ENCODE measurements at regions not wholly inside any gene's neighbourhood (a gene's known extent, or its start where the extent isn't known, plus 50 kb on each side); places are given as distances from the start of the nearest gene placed in this dataset.

GRCh38 chr13:27358420-27358819 is 66.0 kb upstream of the GTF3A start:
- H2AFZ ChIP-seq (ENCODE audit: low read depth, low read length) = no peak overlapping the region
- TF ChIP-seq EZH2 (IDR thresholded peaks at IDR 0.05; ENCODE audit: borderline replicate concordance, low read depth, low read length, severe bottlenecking) = no peak
- no peak for TF ChIP-seq CTCF (IDR thresholded peaks at IDR 0.05; ENCODE audit: borderline replicate concordance, extremely low read depth, low read length, poor library complexity, severe bottlenecking)
- H3K9ac ChIP-seq (ENCODE audit: low read depth, low read length) = no peak overlapping the region
- no peak overlapping the region for H3K4me3 ChIP-seq (ENCODE audit: low read depth in 1 of 2, low read length in 2 of 2)
- no peak for ATAC-seq (ENCODE audit: insufficient read depth, low read depth)
- no peak overlapping the region for H3K4me2 ChIP-seq (ENCODE audit: insufficient read depth, low read length)
- H4K20me1 ChIP-seq (ENCODE audit: insufficient read depth, low read length) = no peaks in the 10 kb centered on the region
- DNase-seq = no peak
- no peaks in the 10 kb centered on the region for H3K9me3 ChIP-seq (ENCODE audit: insufficient read depth, low read length, severe bottlenecking)
- H3K27ac ChIP-seq (ENCODE audit: low read length) = no peak overlapping the region
- H3K79me2 ChIP-seq (ENCODE audit: insufficient read depth, low read length) = no peaks in the 10 kb centered on the region
- no peaks in the 10 kb centered on the region for H3K36me3 ChIP-seq (ENCODE audit: insufficient read depth, low read length)
- peaks cover 8% of the 10 kb centered on the region for H3K4me1 ChIP-seq (ENCODE audit: insufficient read depth, low read length)
- H3K27me3 ChIP-seq (ENCODE audit: insufficient read depth, low read length, poor library complexity) = peaks cover 6% of the 10 kb centered on the region

- Histone ChIP-seq H3K9me3 (ENCODE audit: insufficient read depth, low read length, severe bottlenecking) (no peaks in the 10 kb centered on the region), H3K9ac (ENCODE audit: low read depth, low read length) (no peak overlapping the region), H3K27me3 (ENCODE audit: insufficient read depth, low read length, poor library complexity) (peaks cover 6% of the 10 kb centered on the region), H2AFZ (ENCODE audit: low read depth, low read length) (no peak overlapping the region), H3K79me2 (ENCODE audit: insufficient read depth, low read length) (no peaks in the 10 kb centered on the region), H3K36me3 (ENCODE audit: insufficient read depth, low read length) (no peaks in the 10 kb centered on the region), H3K4me3 (ENCODE audit: low read depth in 1 of 2, low read length in 2 of 2) (no peak overlapping the region), H3K27ac (ENCODE audit: low read length) (no peak overlapping the region), H3K4me2 (ENCODE audit: insufficient read depth, low read length) (no peak overlapping the region), H3K4me1 (ENCODE audit: insufficient read depth, low read length) (peaks cover 8% of the 10 kb centered on the region), H4K20me1 (ENCODE audit: insufficient read depth, low read length) (no peaks in the 10 kb centered on the region)
- DNase-seq = peak; percentile 61
- peak; percentile 72 for ATAC-seq (ENCODE audit: insufficient read depth, low read depth)
- TF ChIP-seq CTCF (IDR thresholded peaks at IDR 0.05; ENCODE audit: borderline replicate concordance, extremely low read depth, low read length, poor library complexity, severe bottlenecking) (peak; percentile 85), EZH2 (IDR thresholded peaks at IDR 0.05; ENCODE audit: borderline replicate concordance, low read depth, low read length, severe bottlenecking) (no peak)
Measured at GRCh38 chr13:27359199-27359821, 65.1 kb upstream of the GTF3A start.

GRCh38 chr13:27360562-27360961 is 63.9 kb upstream of the GTF3A start:
- no peak overlapping the region for H3K27ac ChIP-seq (ENCODE audit: low read length)

More at GRCh38 chr13:27360562-27360961, 63.9 kb upstream of the GTF3A start:
- Histone ChIP-seq H3K27me3 (ENCODE audit: insufficient read depth, low read length, poor library complexity) (peaks cover 6% of the 10 kb centered on the region), H4K20me1 (ENCODE audit: insufficient read depth, low read length) (no peaks in the 10 kb centered on the region), H3K9ac (ENCODE audit: low read depth, low read length) (no peak overlapping the region), H2AFZ (ENCODE audit: low read depth, low read length) (no peak overlapping the region), H3K4me2 (ENCODE audit: insufficient read depth, low read length) (no peak overlapping the region), H3K4me3 (ENCODE audit: low read depth in 1 of 2, low read length in 2 of 2) (no peak overlapping the region), H3K79me2 (ENCODE audit: insufficient read depth, low read length) (no peaks in the 10 kb centered on the region), H3K4me1 (ENCODE audit: insufficient read depth, low read length) (peaks cover 8% of the 10 kb centered on the region), H3K9me3 (ENCODE audit: insufficient read depth, low read length, severe bottlenecking) (no peaks in the 10 kb centered on the region), H3K36me3 (ENCODE audit: insufficient read depth, low read length) (no peaks in the 10 kb centered on the region)
- ATAC-seq (ENCODE audit: insufficient read depth, low read depth) (no peak), DNase-seq (no peak)
- TF ChIP-seq EZH2 (IDR thresholded peaks at IDR 0.05; ENCODE audit: borderline replicate concordance, low read depth, low read length, severe bottlenecking) (no peak), CTCF (IDR thresholded peaks at IDR 0.05; ENCODE audit: borderline replicate concordance, extremely low read depth, low read length, poor library complexity, severe bottlenecking) (no peak)
